ENCODE measurements at regions not wholly inside any gene's neighbourhood (a gene's known extent, or its start where the extent isn't known, plus 50 kb on each side); places are given as distances from the start of the nearest gene placed in this dataset.

GRCh38 chr5:38048400-38048799 lies 208.6 kb upstream of the GDNF start:
- in situ Hi-C loops (cut with MboI; ENCODE audit: low pct_unique_long_range_greater_than_20kb, low sequenced_read_pairs), result no loop called here
- DNase-seq, result no peak

GRCh38 chr5:38046103-38046502 lies 206.3 kb upstream of the GDNF start:
- in situ Hi-C loops (cut with MboI; ENCODE audit: low pct_unique_long_range_greater_than_20kb, low sequenced_read_pairs), result no loop called here
- no peak for DNase-seq

DNA sequence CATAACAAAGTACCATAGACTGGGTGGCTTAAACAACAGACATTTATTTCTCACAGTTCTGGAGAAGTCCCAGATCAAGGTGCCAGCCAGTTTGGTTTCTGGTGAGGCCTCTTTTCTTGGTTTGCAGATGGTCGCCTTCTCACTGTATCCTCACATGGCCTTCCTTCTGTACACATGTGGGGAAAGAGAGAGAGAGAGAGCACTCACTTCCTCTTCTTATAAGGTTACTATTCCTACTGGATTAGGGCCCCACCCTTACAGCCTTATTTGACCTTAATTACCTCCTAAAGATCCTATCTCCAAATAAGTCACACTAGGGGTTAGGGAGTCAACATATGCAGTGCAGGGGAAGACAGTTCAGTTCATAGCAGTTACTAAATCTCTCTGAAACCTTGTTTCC lies 205.6 kb upstream of the GDNF start:
- in situ Hi-C loops (cut with MboI; ENCODE audit: low pct_unique_long_range_greater_than_20kb, low sequenced_read_pairs), result no loop called here
- no peak for DNase-seq

GRCh38 chr5:38039826-38040225 lies 200.0 kb upstream of the GDNF start:
- in situ Hi-C loops (cut with MboI; ENCODE audit: low pct_unique_long_range_greater_than_20kb, low sequenced_read_pairs), result no loop called here
- no peak for DNase-seq

- in situ Hi-C loops (cut with MboI; ENCODE audit: low pct_unique_long_range_greater_than_20kb, low sequenced_read_pairs), result no loop called here
- no peak for DNase-seq
Measured at GRCh38 chr5:38039091-38039490, 199.2 kb upstream of the GDNF start.

- no peak for DNase-seq
- in situ Hi-C loops (cut with MboI; ENCODE audit: low pct_unique_long_range_greater_than_20kb, low sequenced_read_pairs), result no loop called here
Measured at GRCh38 chr5:38036765-38037164, 196.9 kb upstream of the GDNF start.

- DNase-seq, result no peak
- in situ Hi-C loops (cut with MboI; ENCODE audit: low pct_unique_long_range_greater_than_20kb, low sequenced_read_pairs), result no loop called here
Measured at GRCh38 chr5:38032149-38032548, 192.3 kb upstream of the GDNF start.

- DNase-seq, result no peak
- in situ Hi-C loops (cut with MboI; ENCODE audit: low pct_unique_long_range_greater_than_20kb, low sequenced_read_pairs), result no loop called here
Measured at GRCh38 chr5:38031304-38031703, 191.5 kb upstream of the GDNF start.

- no peak for DNase-seq
- in situ Hi-C loops (cut with MboI; ENCODE audit: low pct_unique_long_range_greater_than_20kb, low sequenced_read_pairs), result no loop called here
Measured at GRCh38 chr5:38029397-38030065, 189.7 kb upstream of the GDNF start.

GRCh38 chr5:38023799-38024198 lies 184.0 kb upstream of the GDNF start:
- in situ Hi-C loops (cut with MboI; ENCODE audit: low pct_unique_long_range_greater_than_20kb, low sequenced_read_pairs), result no loop called here
- DNase-seq, result no peak

- DNase-seq, result no peak
- in situ Hi-C loops (cut with MboI; ENCODE audit: low pct_unique_long_range_greater_than_20kb, low sequenced_read_pairs), result no loop called here
Measured at GRCh38 chr5:38023371-38023770, 183.5 kb upstream of the GDNF start.

- in situ Hi-C loops (cut with MboI; ENCODE audit: low pct_unique_long_range_greater_than_20kb, low sequenced_read_pairs), result no loop called here
- no peak for DNase-seq
Measured at GRCh38 chr5:38022631-38023030, 182.8 kb upstream of the GDNF start.

- no peak for DNase-seq
- in situ Hi-C loops (cut with MboI; ENCODE audit: low pct_unique_long_range_greater_than_20kb, low sequenced_read_pairs), result no loop called here
Measured at GRCh38 chr5:38018016-38018415, 178.2 kb upstream of the GDNF start.

DNA sequence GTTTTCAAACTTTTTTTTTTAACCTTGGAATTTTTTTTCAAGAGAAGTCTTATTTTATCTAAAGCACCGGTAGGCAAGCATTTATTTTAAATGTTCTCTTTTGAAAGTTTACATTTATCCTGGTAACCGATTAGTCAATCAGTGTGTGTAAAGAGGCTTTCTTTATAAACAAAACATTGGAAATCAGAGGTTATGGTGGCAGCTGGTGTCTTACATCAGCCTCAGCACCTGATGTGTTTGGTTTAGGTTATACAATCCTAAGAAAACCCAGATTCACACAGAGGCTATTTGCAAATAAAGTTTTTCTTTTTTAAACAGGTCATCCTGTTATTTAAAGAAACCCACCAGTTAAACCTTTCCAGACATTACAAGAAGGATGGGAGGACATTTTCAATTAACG lies 173.3 kb upstream of the GDNF start:
- DNase-seq, result no peak
- in situ Hi-C loops (cut with MboI; ENCODE audit: low pct_unique_long_range_greater_than_20kb, low sequenced_read_pairs), result no loop called here

GRCh38 chr5:38011668-38012188 lies 171.9 kb upstream of the GDNF start:
- in situ Hi-C loops (cut with MboI; ENCODE audit: low pct_unique_long_range_greater_than_20kb, low sequenced_read_pairs), result no loop called here
- DNase-seq, result no peak

DNA sequence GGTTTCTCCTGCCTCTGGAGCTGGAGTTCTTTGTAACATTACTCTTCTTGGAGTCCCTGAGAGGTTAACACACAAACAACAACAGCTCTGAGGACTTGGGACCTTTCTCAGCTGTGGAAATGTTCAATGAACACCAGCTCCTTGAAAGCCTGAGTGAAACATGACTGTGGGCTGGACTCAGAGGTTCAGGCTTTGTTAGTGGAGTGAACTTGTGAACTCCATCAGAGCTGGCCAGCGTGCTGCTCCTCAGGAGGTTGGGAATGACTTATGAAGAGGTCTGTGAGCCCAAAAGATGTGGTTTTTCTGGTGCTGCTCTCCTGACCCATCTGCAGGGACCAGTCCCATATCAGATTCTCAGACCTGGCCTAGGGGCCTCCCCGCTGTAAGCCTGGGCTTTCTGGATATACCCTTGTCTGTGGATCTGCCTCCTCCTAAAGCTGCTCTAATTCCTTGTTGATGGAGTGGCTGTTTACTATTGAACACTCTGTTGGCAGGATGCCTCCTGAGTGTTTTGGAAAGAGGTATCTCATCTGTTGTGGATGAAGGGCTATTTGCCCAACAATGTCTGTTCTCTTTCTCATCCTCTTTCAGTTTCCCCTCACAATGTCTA lies 170.0 kb upstream of the GDNF start:
- in situ Hi-C loops (cut with MboI; ENCODE audit: low pct_unique_long_range_greater_than_20kb, low sequenced_read_pairs), result no loop called here
- no peak for DNase-seq

GRCh38 chr5:38008198-38008597 lies 168.4 kb upstream of the GDNF start:
- DNase-seq, result no peak
- in situ Hi-C loops (cut with MboI; ENCODE audit: low pct_unique_long_range_greater_than_20kb, low sequenced_read_pairs), result no loop called here

- in situ Hi-C loops (cut with MboI; ENCODE audit: low pct_unique_long_range_greater_than_20kb, low sequenced_read_pairs), result no loop called here
- no peak for DNase-seq
Measured at GRCh38 chr5:37999593-37999992, 159.8 kb upstream of the GDNF start.

- DNase-seq, result no peak
- in situ Hi-C loops (cut with MboI; ENCODE audit: low pct_unique_long_range_greater_than_20kb, low sequenced_read_pairs), result no loop called here
Measured at GRCh38 chr5:37996918-37997317, 157.1 kb upstream of the GDNF start.

GRCh38 chr5:37994729-37995128 lies 154.9 kb upstream of the GDNF start:
- in situ Hi-C loops (cut with MboI; ENCODE audit: low pct_unique_long_range_greater_than_20kb, low sequenced_read_pairs), result no loop called here

More at GRCh38 chr5:37994729-37995128, 154.9 kb upstream of the GDNF start:
- DNase-seq, result no peak
